HG03565 (cell line): ENCODE measurements at regions not wholly inside any gene's neighbourhood (a gene's known extent, or its start where the extent isn't known, plus 50 kb on each side); places are given as distances from the start of the nearest gene placed in this dataset.

Experiments
- ATAC-seq: cut with Tn5 transposase; IDR thresholded peaks from one replicate; pipeline ENCODE4 v1.9.1; 2021; ENCODE audit warnings: mild to moderate bottlenecking, moderate library complexity; ENCODE audit not compliant: unreplicated experiment

- no peak for ATAC-seq
Measured at GRCh38 chr3:177995381-177996085, 540.7 kb upstream of the KCNMB2 start.

GRCh38 chr3:178001670-178002101, 534.5 kb upstream of the KCNMB2 start:
- ATAC-seq, result peak; percentile 97

GRCh38 chr3:178002113-178002512, 534.1 kb upstream of the KCNMB2 start:
- no peak for ATAC-seq

GRCh38 chr3:178003756-178004155, 532.5 kb upstream of the KCNMB2 start:
- no peak for ATAC-seq

GRCh38 chr3:178005961-178006360, 530.3 kb upstream of the KCNMB2 start:
- ATAC-seq, result no peak

GRCh38 chr3:178010306-178010705, 525.9 kb upstream of the KCNMB2 start:
- ATAC-seq, result no peak

- ATAC-seq, result no peak
Measured at GRCh38 chr3:178019645-178020044, 516.6 kb upstream of the KCNMB2 start.

GRCh38 chr3:178022599-178022998, 513.6 kb upstream of the KCNMB2 start:
- no peak for ATAC-seq

GRCh38 chr3:178028933-178029332, 507.3 kb upstream of the KCNMB2 start:
- ATAC-seq, result no peak

- no peak for ATAC-seq
Measured at GRCh38 chr3:178036451-178037144, 499.6 kb upstream of the KCNMB2 start.

GRCh38 chr3:178041931-178042330, 494.3 kb upstream of the KCNMB2 start:
- no peak for ATAC-seq

- no peak for ATAC-seq
Measured at GRCh38 chr3:178042376-178042775, 493.9 kb upstream of the KCNMB2 start.

- ATAC-seq, result no peak
Measured at GRCh38 chr3:178043084-178043483, 493.2 kb upstream of the KCNMB2 start.

- no peak for ATAC-seq
Measured at GRCh38 chr3:178044320-178044719, 491.9 kb upstream of the KCNMB2 start.

- no peak for ATAC-seq
Measured at GRCh38 chr3:178047496-178047895, 488.7 kb upstream of the KCNMB2 start.

GRCh38 chr3:178048768-178049167, 487.5 kb upstream of the KCNMB2 start:
- no peak for ATAC-seq

- no peak for ATAC-seq
Measured at GRCh38 chr3:178054471-178054870, 481.8 kb upstream of the KCNMB2 start.

GRCh38 chr3:178055939-178056338, 480.3 kb upstream of the KCNMB2 start:
- ATAC-seq, result no peak

- no peak for ATAC-seq
Measured at GRCh38 chr3:178056868-178057267, 479.4 kb upstream of the KCNMB2 start.

- no peak for ATAC-seq
Measured at GRCh38 chr3:178058629-178059028, 477.6 kb upstream of the KCNMB2 start.

- ATAC-seq, result no peak
Measured at GRCh38 chr3:178059119-178059518, 477.1 kb upstream of the KCNMB2 start.

GRCh38 chr3:178059836-178060235, 476.4 kb upstream of the KCNMB2 start:
- ATAC-seq, result no peak
